HepG2 (cell line): ENCODE measurements at regions not wholly inside any gene's neighbourhood (a gene's known extent, or its start where the extent isn't known, plus 50 kb on each side); places are given as distances from the start of the nearest gene placed in this dataset.

Experiments
- ATAC-seq: fragments of 200-7000 bp; cut with Tn5 transposase; 3 replicates; pipeline ENCODE4 v1.9.1; 2020; ENCODE audit warnings: mild to moderate bottlenecking, moderate library complexity
- BruUV-seq: library from RNA; stranded (reverse); fragments of 400-500 nt; replicated peaks from 2 replicates; lab custom pipeline; 2021; lab: Mats Ljungman, UMichigan
- CTCF ChIA-PET: fragments of 300-600 bp; formaldehyde crosslinking; extraction: SDS; loops from one replicate; lab custom pipeline; 2021; ENCODE audit warnings: low total read pairs, inconsistent platforms, low intra/inter-chr PET ratio; lab: Yijun Ruan, JAX
- POLR2A ChIA-PET: fragments of 350-600 bp; sonication (Branson Sonifier 250); formaldehyde crosslinking; loops from one replicate; lab custom pipeline; 2020; ENCODE audit warnings: antibody characterized with exemption, inconsistent platforms; lab: Yijun Ruan, JAX
- DNase-seq: peaks from one replicate; pipeline ENCODE4 v3.0.0-alpha.2; 2015; ENCODE audit warnings: low spot score
- FAIRE-seq: peaks from 3 replicates; lab custom pipeline; 2011; peaks lifted over from hg19 to GRCh38; lab: Jason Lieb, UNC
- H2AFZ ChIP-seq: one replicate; pipeline ENCODE4 v1.6.1; 2011; ENCODE audit warnings: low read length, inconsistent platforms
- H3K27ac ChIP-seq: fragments of 300-600 bp; 3 replicates; pipeline ENCODE4 v1.8.0; 2011; ENCODE audit warnings: mixed run types, mild to moderate bottlenecking, mixed read lengths, low read length, inconsistent platforms; ENCODE audit not compliant: insufficient read depth; ENCODE audit errors: extremely low read length
- H3K27me3 ChIP-seq, 2 experiments: fragments of 200-600 bp in 1 of 2; 2 replicates in 1 of 2; 3 replicates in 1 of 2; pipeline versions ENCODE4 v1.6.0 to v1.8.0; 2011; ENCODE audit warnings: low read length in 2 of 2, mild to moderate bottlenecking in 2 of 2, moderate library complexity in 2 of 2, inconsistent platforms in 1 of 2; ENCODE audit not compliant: insufficient read depth in 2 of 2, control insufficient read depth in 1 of 2
- H3K36me3 ChIP-seq, 2 experiments: fragments of 200-600 bp in 1 of 2; replicated peaks in 1 of 2; 2 replicates in 1 of 2; 3 replicates in 1 of 2; pipeline versions ENCODE4 v1.5.1 to v1.8.0; 2011; ENCODE audit warnings: low read length in 2 of 2, inconsistent platforms in 1 of 2; ENCODE audit not compliant: insufficient read depth in 2 of 2, control insufficient read depth in 1 of 2
- H3K4me1 ChIP-seq: 2 replicates; pipeline ENCODE4 v1.5.1; 2012; ENCODE audit warnings: low read length, inconsistent platforms; ENCODE audit not compliant: insufficient read depth
- H3K4me2 ChIP-seq: 2 replicates; pipeline ENCODE4 v1.6.0; 2011; ENCODE audit warnings: low read depth, low read length, inconsistent platforms
- H3K4me3 ChIP-seq, 3 experiments: fragments of 200-600 bp in 1 of 3; sonication (generic), shearing (Covaris generic) in 1 of 3; replicated peaks in 1 of 3; 2 replicates each; pipeline ENCODE4 v1.5.1; 2011 to 2016; ENCODE audit warnings: low read length in 3 of 3, inconsistent platforms in 2 of 3, low read depth in 2 of 3, mild to moderate bottlenecking in 2 of 3, control low read depth in 1 of 3, mixed read lengths in 1 of 3; ENCODE audit not compliant: insufficient read depth in 1 of 3
- H3K79me2 ChIP-seq: one replicate; pipeline ENCODE4 v1.6.1; 2011; ENCODE audit warnings: low read length, inconsistent platforms; ENCODE audit not compliant: insufficient read depth
- H3K9ac ChIP-seq: 2 replicates; pipeline ENCODE4 v1.6.0; 2011; ENCODE audit warnings: mild to moderate bottlenecking, low read depth, low read length, inconsistent platforms; ENCODE audit not compliant: insufficient read depth
- H3K9me3 ChIP-seq: 2 replicates; pipeline ENCODE4 v1.5.1; 2012; ENCODE audit warnings: mild to moderate bottlenecking, low read length
- H4K20me1 ChIP-seq: 2 replicates; pipeline ENCODE4 v1.6.0; 2011; ENCODE audit warnings: inconsistent platforms, mild to moderate bottlenecking, low read length, moderate library complexity; ENCODE audit not compliant: insufficient read depth
- ARID4A ChIP-seq: sonication (generic); formaldehyde crosslinking; IDR thresholded peaks from 2 replicates; pipeline ENCODE4 v1.5.0; 2020; ENCODE audit warnings: mild to moderate bottlenecking, missing genetic modification reagents, borderline replicate concordance
- BCL3 ChIP-seq: sonication (generic); formaldehyde crosslinking; IDR thresholded peaks from 2 replicates; pipeline ENCODE4 v1.5.1; 2020; ENCODE audit warnings: mild to moderate bottlenecking, missing genetic modification reagents, moderate library complexity
- EEA1 ChIP-seq: sonication (generic); formaldehyde crosslinking; IDR thresholded peaks from 2 replicates; pipeline ENCODE4 v1.5.1; 2020; ENCODE audit warnings: mild to moderate bottlenecking, missing genetic modification reagents, borderline replicate concordance
- EHMT2 ChIP-seq: fragments of 200-600 bp; sonication (generic); IDR thresholded peaks from 2 replicates; pipeline ENCODE4 v1.7.0; 2017; ENCODE audit warnings: antibody characterized with exemption, low read depth, low read length, borderline replicate concordance
- GTF2F1 ChIP-seq: fragments of 150-350 bp; IDR thresholded peaks from 2 replicates; pipeline ENCODE4 v1.6.1; 2014; ENCODE audit warnings: low read length
- HDAC1 ChIP-seq: sonication (generic); formaldehyde crosslinking; IDR thresholded peaks from 2 replicates; pipeline ENCODE4 v1.5.1; 2020; ENCODE audit warnings: mild to moderate bottlenecking, missing genetic modification reagents
- MED1 ChIP-seq: sonication (generic); formaldehyde crosslinking; IDR thresholded peaks from 2 replicates; pipeline ENCODE4 v1.4.0; 2020; ENCODE audit warnings: missing genetic modification reagents
- MTF2 ChIP-seq: sonication (generic); formaldehyde crosslinking; IDR thresholded peaks from 2 replicates; pipeline ENCODE4 v1.5.0; 2020; ENCODE audit warnings: missing genetic modification reagents, borderline replicate concordance
- NFE2L1 ChIP-seq: sonication (generic); formaldehyde crosslinking; IDR thresholded peaks from 2 replicates; pipeline ENCODE4 v1.4.0; 2020; ENCODE audit warnings: missing genetic modification reagents, mild to moderate bottlenecking, borderline replicate concordance
- NFYC ChIP-seq: IDR thresholded peaks from 2 replicates; pipeline ENCODE4 v1.6.1; 2016; ENCODE audit warnings: missing genetic modification reagents, missing compliant biosample characterization
- PBX2 ChIP-seq: IDR thresholded peaks from 2 replicates; pipeline ENCODE4 v1.6.1; 2016; ENCODE audit warnings: control low read depth
- PLSCR1 ChIP-seq: sonication (generic); formaldehyde crosslinking; IDR thresholded peaks from 2 replicates; pipeline ENCODE4 v1.5.0; 2020; ENCODE audit warnings: missing genetic modification reagents, mild to moderate bottlenecking, borderline replicate concordance
- RAD21 ChIP-seq: fragments of 450-650 bp; formaldehyde crosslinking; IDR thresholded peaks from 2 replicates; pipeline ENCODE4 v1.5.0; 2020; ENCODE audit warnings: mild to moderate bottlenecking
- SMAD3 ChIP-seq: sonication (generic); formaldehyde crosslinking; IDR thresholded peaks from 2 replicates; pipeline ENCODE4 v1.4.0; 2020; ENCODE audit warnings: missing genetic modification reagents
- SMC3 ChIP-seq: IDR thresholded peaks from 2 replicates; pipeline ENCODE4 v1.6.1; 2011; ENCODE audit warnings: low read length, improper control_type of control experiment
- SOX5 ChIP-seq: IDR thresholded peaks from 2 replicates; pipeline ENCODE4 v1.6.1; 2016; ENCODE audit warnings: borderline replicate concordance
- SSRP1 ChIP-seq: IDR thresholded peaks from 2 replicates; pipeline ENCODE4 v1.6.1; 2016; ENCODE audit warnings: control low read depth
- ZEB1 ChIP-seq: IDR thresholded peaks from 2 replicates; pipeline ENCODE4 v1.6.1; 2012; ENCODE audit warnings: mild to moderate bottlenecking, low read depth, inconsistent platforms; ENCODE audit not compliant: insufficient replicate concordance
- ZNF17 ChIP-seq: sonication (generic); formaldehyde crosslinking; IDR thresholded peaks from 2 replicates; pipeline ENCODE4 v1.5.0; 2020; ENCODE audit warnings: mild to moderate bottlenecking, missing genetic modification reagents
- ZNF605 ChIP-seq: sonication (generic); formaldehyde crosslinking; IDR thresholded peaks from 2 replicates; pipeline ENCODE4 v1.8.0; 2022; ENCODE audit warnings: mild to moderate bottlenecking, missing genetic modification reagents
- ZNF660 ChIP-seq: sonication (generic); formaldehyde crosslinking; IDR thresholded peaks from 2 replicates; pipeline ENCODE4 v1.5.1; 2020; ENCODE audit warnings: mild to moderate bottlenecking, low read depth, missing genetic modification reagents, borderline replicate concordance
- WGBS: methylation state at CpG from one replicate; pipeline ENCODE4 v1.1.6; 2017; ENCODE audit warnings: low lambda C conversion rate; 5-methylcytosine and 5-hydroxymethylcytosine counted together
- in situ Hi-C: cut with HindIII; loops from 2 replicates; pipeline ENCODE4 v1.10.0; 2017; ENCODE audit warnings: low pct_unique_long_range_greater_than_20kb; ENCODE audit not compliant: extremely low pct_ligation_motif_present
- intact Hi-C: fragments of 100-400 bp; cut with micrococcal nuclease; formaldehyde crosslinking; loops from one replicate; pipeline ENCODE4 v1.10.0; 2022; ENCODE audit not compliant: unreplicated experiment

- Histone ChIP-seq H3K9me3 (no peaks in the 10 kb centered on the region), H3K36me3 (no peaks in the 10 kb centered on the region), H3K9ac (no peak overlapping the region), H3K27ac (no peak overlapping the region), H3K4me1 (no peaks in the 10 kb centered on the region), H4K20me1 (no peaks in the 10 kb centered on the region), H3K4me3 (no peak overlapping the region), H3K4me2 (no peak overlapping the region), H3K27me3 (peaks cover 0 to 7% of the 10 kb centered on the region in 2 experiments; a peak in 2 of 5 replicates), H2AFZ (no peak overlapping the region), H3K79me2 (no peaks in the 10 kb centered on the region)
- ATAC-seq: peak; percentile 77
- WGBS: 22% methylated on average over 10 of the region's 13 CpGs
- POLR2A ChIA-PET: no interaction called here
- peak; percentile 32 for DNase-seq
- BruUV-seq: no TSS peak
- peak; percentile 8 for FAIRE-seq
- in situ Hi-C loops: no loop called here
- intact Hi-C loops: loop anchor here (2.0 to 5.0 kb wide), 7 partner anchors 65 to 651 kb away; no protein-coding TSS in a partner anchor
- CTCF ChIA-PET: no interaction called here
- no peak for TF ChIP-seq EHMT2
- peak; percentile 68 for TF ChIP-seq SMC3
- TF ChIP-seq RAD21 (CRISPR knock-in tag): peak; percentile 54
- TF ChIP-seq ZEB1: no peak
- no peak for TF ChIP-seq EEA1 (CRISPR knock-in tag)
- TF ChIP-seq ZNF605 (CRISPR knock-in tag): no peak
- TF ChIP-seq MTF2 (CRISPR knock-in tag): no peak
- no peak for TF ChIP-seq GTF2F1
- no peak for TF ChIP-seq MED1 (CRISPR knock-in tag)
- TF ChIP-seq HDAC1 (CRISPR knock-in tag): no peak
- no peak for TF ChIP-seq ARID4A (CRISPR knock-in tag)
- TF ChIP-seq NFYC (CRISPR knock-in tag): no peak
- no peak for TF ChIP-seq SOX5 (CRISPR knock-in tag)
- no peak for TF ChIP-seq NFE2L1 (CRISPR knock-in tag)
- TF ChIP-seq SMAD3 (CRISPR knock-in tag): no peak
- TF ChIP-seq PBX2: no peak
- TF ChIP-seq PLSCR1: no peak
- TF ChIP-seq BCL3 (CRISPR knock-in tag): no peak
- no peak for TF ChIP-seq ZNF660
- TF ChIP-seq SSRP1 (CRISPR knock-in tag): no peak
- TF ChIP-seq ZNF17 (CRISPR knock-in tag): no peak
Observed at GRCh38 chr10:52949899-52950298, 177.3 kb upstream of the MBL2 start.
